HG03442 (cell line): ENCODE measurements at regions not wholly inside any gene's neighbourhood (a gene's known extent, or its start where the extent isn't known, plus 50 kb on each side); places are given as distances from the start of the nearest gene placed in this dataset.
"Not testable (repeated sequence)": the region's sequence is repeated elsewhere in the genome, so short reads cannot be mapped to it uniquely, and the experiment has no call there.

Experiments used
- ATAC-seq: cut with Tn5 transposase; IDR thresholded peaks from one replicate; pipeline ENCODE4 v1.9.1; 2021; ENCODE audit warnings: mild to moderate bottlenecking, moderate library complexity; ENCODE audit not compliant: unreplicated experiment

DNA sequence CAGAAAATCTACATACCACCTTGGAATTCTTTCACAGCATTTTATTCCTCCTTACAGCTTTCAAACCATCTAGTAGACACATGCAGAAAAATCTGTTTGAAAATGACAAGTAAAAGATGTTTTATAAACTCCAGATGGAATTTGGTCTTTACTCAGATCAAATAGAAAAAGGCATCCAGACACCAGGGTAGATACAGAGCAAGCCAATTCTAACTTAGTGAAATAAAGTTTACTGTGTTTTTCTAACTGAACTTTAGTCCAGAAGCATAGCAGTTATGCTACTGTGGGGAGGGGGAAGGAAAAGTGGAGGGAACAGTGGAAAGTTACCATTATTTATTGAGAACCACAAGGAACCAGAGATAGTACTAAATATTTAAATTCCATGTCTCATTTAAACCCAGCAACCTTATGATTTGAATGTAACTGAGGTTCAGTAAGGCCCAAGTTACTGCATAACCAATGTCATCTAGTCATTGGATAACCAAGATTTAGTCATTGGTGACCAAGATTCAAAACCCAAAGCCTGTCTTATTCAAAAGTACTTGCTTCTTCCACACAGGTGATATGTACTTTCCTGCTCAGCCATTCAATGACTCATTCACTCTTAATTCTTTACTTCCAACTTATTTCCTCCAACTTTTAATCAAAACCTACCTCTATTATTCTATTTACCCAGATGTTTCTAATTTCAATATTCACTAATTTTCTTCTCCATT is 57.7 kb downstream of the RAD51AP2 start:
- ATAC-seq, result no peak

DNA sequence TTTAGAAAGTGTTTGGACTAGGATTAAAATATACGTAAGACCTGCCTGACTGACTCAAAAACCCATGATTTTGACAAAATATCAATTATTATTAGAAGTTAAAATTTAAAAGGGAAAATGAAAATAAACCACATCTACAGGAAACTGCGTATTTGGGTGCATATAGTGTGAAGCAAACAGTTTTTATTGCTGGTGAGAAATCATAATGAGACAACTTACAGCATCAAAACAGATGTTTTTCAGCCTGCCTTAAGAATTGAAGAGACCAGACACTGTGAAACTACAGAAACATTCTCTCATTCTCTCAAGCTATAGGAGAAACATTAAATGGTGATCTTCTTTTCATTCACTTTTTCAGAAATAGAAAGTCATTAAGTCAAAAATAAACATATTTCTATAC is 62.9 kb downstream of the RAD51AP2 start:
- no peak for ATAC-seq

DNA sequence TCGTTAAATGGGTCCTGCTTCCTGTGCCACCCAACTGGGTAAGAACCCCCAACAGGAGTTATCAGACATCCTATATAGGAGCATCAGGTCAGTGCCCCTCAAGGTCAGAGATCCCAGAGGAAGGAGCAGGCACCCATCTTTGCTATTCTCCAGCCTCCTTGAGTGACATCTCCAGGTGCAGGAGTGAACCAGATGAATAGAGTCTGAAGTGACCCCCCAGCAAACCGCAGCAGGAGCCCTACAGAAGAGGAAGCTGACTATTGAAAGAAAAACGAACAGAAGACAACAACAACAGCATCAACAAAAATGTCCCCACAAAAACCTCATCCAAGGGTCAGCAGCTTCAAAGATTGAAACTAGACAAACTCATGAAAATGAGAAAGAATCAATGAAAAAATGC is 72.0 kb downstream of the RAD51AP2 start:
- not testable (repeated sequence) for ATAC-seq

DNA sequence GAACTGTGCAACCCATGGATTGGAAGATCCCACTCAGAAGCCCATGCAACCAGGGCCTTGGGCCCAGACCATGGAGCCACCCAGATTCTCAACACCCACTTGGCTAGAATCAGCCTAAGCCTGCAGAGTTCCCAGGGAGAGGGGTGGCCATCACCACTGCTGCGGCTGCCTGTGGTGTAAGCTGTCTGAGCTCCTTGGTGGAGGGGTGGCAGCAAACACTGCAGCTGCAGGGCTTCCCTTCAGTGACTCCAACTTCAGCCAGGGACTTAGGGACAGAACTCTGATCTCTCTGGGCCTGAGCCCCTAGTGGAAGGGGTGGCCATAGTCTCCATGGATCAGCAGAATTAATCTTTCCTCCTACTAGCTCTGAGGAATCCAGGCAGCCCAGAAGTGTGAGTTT is 72.5 kb downstream of the RAD51AP2 start:
- ATAC-seq, result no peak

DNA sequence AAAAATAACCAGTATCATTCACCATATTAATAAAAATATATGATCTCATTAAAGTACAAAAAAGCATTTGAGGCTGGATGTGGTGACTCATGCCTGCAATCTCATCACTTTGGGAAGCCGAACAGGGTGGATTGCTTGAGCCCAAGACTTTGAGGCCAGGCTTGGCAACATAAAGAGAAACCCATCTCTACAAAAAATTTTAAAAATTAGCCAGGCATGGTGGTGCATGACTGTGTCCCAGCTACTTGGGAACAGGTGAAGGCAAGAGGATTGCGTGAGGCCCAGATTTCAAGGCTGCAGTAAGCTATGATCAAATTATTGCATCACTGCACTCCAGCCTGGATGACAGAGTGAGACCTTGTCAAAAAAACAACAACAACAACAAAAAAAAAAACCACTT is 75.9 kb downstream of the RAD51AP2 start:
- ATAC-seq, result no peak

DNA sequence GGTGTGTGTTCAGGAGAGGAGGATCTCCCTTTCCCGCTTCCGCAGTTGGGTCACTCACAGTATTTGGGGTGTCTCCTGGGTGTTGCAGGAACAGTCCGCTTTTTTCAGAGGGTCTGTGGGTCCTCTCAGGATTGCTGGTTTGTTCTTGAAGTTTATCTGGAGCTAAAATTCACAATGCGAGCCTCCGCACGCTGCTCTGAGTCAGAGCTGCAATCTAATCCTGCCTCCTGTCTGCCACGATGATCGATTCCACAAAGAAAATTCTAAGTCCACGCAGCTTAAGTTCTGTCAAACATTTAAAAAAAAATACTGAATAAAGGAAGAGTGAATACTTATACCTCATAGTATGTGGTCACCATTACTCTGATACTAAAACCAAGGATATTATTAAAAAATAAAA is 76.5 kb downstream of the RAD51AP2 start:
- ATAC-seq, result no peak

DNA sequence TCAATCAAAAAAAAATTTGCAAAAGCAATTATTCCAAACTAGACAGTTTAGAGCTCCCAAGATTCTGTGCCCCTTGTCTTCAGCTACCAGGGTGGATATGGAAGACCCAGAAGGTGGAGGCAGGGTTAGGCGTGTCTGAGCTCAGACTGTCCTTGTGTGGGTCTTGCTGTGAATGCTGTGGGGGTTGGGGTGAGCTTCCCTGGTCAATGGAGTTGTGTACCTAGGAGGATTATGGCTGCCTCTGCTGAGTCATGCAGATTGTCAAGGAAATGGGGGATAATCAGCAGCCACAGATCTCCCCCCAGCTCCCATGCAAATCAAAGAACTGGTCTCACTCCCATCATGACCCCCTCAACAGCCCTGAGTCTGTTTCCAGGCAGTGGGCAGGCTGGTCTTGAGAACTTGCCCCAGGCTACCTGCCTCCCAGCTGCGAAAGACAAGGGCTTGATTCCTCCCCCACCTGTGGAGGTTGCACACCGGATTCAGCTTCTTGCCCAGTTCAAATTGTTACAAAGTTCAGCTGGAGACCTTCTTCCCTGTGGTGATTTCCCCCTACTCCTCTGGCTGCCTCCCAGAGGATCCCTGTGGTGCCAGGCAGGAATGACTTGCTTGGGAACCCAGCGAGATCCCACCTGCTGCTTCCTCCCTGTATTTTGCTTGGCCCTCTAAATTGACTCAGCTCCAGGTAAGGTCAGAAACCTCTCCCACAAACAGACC is 77.0 kb downstream of the RAD51AP2 start:
- no peak for ATAC-seq

DNA sequence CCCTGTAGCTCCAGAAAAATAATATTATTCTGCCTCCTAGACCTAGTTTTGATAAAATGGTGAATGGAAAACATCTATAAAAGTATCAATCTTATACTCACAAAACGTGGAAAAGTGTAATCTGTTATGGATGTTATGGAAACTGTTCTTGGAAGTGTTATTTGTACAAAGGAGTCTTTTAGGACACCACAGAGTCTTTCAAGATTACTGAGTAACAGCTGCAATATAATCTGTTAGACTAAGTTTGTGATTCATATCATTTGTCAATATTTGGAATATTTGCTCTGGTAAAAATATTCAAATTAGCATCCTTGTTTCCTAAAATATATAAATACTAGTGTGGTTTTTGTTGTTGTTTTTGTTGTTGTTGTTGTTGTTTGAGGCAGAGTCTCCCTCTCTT is 87.9 kb downstream of the RAD51AP2 start:
- no peak for ATAC-seq

DNA sequence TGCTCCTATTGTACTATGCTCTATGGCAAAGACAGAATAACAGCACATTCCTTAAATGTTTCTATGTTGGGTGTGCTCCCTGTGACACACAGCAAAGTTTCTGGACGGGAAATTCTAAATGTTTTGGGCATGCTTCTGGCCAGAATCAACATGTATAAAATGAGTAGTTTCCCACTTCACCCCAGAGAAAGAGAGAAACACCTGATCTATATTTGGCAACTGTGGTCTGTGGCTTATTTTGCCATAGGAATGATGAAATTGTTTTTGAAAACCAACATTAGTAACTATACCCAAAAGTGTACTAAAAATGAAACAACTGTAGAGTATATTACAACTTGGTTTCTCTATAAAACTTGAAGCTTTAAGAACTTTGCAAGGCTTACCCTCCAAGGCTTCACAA is 89.1 kb downstream of the RAD51AP2 start:
- ATAC-seq, result no peak

DNA sequence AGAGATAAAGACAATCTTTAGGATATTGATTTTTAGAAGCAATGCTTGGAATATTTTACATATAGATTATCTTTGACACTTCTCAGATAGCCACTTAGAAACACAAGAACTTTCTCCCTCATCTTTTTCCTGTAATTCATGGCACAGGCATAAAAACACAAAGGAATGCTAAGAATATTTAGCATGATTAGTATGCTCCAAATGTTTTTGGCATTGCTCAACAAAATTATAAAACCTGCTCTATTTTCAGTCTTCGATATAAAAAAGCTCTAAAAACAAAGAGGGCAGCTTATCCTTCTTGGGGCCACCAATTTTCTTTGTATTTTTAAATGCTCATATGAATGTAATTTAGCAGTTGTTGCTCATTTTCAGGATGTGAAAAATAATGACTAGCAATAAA is 90.8 kb downstream of the RAD51AP2 start:
- no peak for ATAC-seq

DNA sequence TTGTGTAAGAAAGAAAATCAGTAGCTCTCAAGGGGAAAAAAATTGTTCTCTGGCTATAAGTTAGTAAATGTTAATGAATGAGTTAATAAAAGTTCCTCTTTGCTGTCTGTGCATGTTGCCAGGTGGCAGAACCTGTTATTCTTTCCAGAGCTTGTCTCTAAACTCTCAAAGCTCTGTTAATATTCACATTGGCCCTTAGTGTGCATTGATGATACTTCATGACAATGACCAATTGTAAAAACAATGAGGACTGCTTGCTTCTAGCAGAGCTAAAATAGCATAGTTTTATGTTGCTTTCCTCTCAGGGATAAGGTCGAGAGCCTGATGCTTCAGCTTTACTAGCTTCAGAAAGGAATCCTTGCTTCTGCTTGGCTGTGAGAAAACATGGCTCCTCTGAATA is 91.5 kb downstream of the RAD51AP2 start:
- ATAC-seq, result no peak

DNA sequence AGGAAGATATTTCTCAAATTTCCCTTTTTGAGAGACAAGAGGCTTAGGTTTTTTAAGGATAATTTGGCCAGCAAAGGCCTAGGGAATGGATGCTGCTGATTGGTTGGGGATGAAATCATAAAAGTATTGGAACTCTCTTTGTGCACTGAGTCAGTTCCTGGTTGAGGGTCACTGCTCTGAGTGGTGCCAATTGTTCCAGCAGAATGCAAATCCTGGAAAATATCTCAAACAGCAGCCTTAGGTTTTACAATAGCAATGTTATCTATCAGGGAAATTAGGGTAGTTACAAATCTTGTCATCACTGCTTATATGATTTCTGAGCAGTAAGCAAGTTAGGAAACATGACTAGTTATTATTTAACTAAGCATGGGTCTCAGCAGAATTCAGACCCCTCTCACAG is 96.2 kb downstream of the RAD51AP2 start:
- no peak for ATAC-seq

DNA sequence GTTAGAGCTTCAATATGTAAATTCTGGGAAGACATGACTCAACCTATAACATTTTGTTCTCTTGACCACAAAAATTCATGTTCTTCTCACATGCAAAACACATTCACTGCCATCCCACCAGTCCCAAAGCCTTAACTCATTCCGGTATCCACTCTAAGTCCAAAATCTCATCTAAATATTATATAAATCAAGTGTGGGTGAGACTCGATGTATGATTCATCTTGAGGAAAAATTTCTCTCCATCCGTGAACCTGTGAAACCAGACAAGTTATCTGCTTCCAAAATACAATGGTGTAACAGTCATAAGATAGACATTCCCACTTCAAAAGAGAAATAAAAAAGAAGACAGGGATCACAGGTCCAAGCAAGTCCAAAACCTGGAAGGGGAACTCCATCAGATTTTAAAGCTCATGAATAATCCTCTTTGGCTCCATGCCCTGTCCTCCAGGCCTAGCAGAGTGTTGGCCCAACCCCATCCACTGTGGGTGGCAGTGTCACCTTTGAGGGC is 101.3 kb downstream of the RAD51AP2 start:
- no peak for ATAC-seq

DNA sequence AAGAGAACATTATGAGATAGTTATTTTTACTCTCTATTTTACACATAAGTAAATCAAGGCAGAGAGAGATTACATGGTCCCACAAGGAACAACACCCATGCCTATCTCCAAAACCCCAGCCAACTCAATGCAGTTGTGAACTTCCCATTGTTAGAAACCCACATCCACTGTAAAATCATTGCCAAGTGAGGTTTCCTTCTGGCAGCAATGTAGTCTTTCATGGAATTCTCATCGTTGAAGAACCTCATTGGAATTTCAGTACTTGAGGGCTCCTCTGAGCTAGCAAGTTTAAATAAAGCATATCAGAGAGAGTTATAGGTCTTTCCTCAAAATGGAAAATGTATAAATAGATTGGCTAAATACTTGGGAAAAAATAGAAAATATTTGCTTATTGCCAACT is 105.2 kb downstream of the RAD51AP2 start:
- no peak for ATAC-seq

DNA sequence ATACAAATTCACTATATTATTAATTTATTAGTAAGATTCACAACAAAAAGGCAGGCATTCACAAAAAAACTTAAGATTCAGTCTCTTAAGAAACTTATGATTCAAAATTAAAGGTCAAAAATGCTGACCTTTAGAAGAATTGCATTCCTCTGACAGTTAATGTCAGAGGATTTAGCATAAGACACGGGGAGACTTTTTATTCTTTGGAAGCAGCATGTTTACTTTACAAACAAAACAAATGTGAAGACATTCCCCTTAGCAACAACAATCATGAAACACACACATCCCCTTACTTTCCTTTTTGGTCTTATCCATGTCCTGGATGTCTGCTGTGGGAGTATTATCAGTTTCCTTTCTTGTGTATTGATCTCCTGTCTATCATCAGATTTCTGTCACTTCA is 117.1 kb downstream of the RAD51AP2 start:
- no peak for ATAC-seq

DNA sequence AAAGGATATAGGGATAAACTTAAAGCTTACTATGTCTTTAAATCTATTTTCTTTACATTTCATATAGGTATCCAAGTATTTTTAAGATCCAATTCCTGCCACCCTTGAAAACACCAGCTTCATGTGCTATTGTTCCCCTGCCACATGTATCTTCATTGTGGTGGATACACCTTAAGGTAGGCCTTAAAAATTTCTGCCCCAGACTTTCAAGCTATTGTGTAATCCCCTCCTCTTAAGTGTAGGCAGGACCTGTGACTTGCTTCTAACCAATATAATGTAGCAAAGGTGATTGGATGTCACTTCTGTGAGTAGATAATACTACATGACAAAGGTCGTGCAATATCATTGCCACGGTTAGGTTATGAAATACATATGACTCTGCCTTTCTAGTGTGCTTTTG is 119.5 kb downstream of the RAD51AP2 start:
- no peak for ATAC-seq

DNA sequence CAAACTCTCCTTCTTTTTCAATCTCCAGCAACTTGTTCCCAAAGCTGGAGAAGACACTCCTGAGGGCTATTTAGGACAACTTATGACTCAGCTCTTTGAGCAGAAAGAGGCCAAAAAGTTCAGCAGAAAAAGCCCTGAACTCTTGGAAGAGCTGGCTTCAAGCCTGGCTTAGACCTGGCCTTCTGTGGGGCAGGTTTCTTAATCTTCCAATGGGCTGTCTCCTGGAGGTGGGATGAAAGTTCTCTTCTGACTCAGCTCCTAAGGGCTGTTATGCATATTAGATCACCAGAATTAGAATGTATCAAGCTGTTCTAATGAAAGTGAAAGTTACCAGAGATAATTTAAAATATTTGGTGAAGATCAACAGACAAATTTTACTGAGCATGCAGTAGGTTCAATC is 129.4 kb downstream of the RAD51AP2 start:
- no peak for ATAC-seq

DNA sequence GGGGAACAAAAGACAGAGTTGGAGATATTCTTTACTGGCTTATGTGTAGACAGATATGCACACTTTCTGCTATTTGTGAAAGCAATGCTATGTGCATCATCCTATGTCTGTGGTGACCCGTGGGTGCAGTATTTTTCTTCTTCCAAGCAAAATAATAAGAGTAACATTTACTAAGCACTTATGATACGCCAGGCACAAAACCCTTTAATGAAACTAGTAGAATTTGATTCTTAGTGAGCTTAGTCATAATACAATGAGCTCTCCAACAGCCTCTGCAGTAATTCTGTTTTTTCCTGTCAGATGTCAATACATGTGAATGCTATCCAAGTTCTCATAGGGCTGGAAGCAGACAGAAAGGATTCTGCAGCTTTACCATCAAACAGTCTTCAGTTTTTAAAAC is 130.6 kb downstream of the RAD51AP2 start:
- no peak for ATAC-seq

DNA sequence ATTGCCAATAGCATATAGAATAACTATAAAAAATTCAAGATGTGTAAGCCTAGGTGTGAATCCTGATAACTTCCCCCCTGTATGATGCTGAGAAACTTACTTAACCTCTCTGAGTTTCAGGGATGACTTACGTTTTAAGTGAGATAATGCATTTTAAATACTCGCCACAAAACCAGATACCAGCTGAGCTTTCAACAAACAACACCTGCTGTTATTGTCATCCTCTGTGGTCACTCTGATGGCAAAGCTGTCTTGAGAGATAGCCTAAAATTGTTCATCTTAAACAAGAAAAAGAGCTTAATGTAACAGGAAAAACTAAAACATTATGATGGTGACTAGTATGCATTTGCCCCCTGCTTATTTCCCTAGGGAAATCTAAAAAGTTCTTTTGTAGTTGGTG is 131.5 kb downstream of the RAD51AP2 start:
- no peak for ATAC-seq

DNA sequence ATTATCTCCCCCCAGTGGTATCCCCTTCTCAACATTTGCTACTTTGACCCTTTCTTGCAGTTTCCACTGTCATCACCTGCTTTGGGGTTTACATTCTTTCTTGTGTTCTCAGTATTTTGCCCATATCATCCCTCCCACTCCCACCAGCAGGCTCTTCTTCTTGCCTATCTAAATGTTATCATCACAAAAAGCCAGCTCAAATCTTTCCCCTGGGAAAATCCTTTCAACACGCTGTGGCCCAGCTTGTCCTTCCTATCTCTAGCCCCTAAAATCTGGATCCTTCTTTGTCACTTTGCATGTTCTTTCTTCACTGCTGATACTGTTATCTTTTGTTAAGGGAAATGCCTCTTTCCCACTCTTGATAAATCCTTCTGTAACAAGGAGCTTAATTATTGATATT is 138.2 kb downstream of the RAD51AP2 start:
- ATAC-seq, result no peak

DNA sequence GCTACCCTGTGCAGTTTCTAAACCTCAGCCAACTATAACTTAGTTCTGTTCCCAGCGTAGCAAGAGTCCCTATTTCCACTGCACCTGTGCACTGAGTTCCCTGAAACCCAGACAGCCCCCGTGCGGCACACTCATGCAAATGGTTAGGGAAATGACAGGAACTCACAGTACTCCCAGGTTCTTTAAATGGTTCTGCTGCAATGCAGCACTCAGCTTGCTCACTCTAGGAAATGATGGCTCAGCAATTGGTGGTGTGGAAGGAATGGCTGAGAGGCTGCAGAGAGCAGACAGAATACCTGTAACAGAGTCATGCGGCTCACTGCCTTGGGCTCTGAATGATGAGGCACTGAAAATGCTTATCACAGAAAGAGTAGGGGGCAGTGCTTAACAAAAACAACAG is 143.0 kb downstream of the RAD51AP2 start:
- ATAC-seq, result no peak

DNA sequence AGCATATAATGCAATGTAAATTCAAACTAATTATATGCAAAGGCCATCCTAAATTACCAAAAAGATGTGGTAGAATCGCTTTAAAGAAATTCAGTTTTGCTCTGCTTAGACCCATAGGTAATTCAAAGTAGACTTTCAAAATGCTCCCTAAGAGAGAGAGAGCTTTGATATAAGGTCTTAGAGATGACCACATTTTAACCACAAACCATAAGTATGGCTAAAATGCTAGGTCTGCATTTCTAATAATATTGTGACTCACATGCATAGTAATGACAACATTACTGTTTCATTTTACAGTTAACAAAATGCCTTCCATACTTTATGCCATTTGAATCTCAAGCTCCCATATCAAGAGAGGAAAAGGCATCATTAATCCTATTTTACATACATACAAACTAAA is 144.5 kb downstream of the RAD51AP2 start:
- ATAC-seq, result no peak

DNA sequence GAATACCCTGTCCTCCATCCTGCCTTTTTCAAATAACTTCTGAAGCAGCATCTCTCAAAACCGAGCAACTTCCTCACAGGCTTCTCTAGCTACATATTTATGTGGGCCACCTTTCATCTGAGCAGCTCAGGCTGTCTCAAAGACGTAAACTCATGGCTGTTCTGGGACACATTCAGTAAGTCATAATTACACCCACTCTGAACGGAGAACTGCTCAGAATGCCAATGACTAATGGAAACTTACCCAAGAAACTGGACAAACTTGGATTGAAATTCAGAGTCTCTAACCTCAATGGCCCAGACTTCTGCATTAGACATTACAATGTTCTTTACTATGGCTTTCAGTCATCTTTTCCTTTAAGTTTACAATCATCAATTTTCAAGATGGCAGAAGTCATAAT is 145.2 kb downstream of the RAD51AP2 start:
- ATAC-seq, result no peak
